Transverse colon (tissue), 4 donors: ENCODE measurements at regions not wholly inside any gene's neighbourhood (a gene's known extent, or its start where the extent isn't known, plus 50 kb on each side); places are given as distances from the start of the nearest gene placed in this dataset.

Source experiments
- DNase-seq: peaks from one replicate; pipeline ENCODE4 v3.0.0-alpha.2; 2019
- H3K27ac ChIP-seq, 4 donors: fragments of 200-600 bp; sonication (generic); 2 replicates each; pipeline ENCODE4 v1.5.1; 2016 to 2018; ENCODE audit warnings: inconsistent platforms in 4 of 4
- H3K27me3 ChIP-seq: fragments of 200-600 bp; sonication (generic); 2 replicates; pipeline ENCODE4 v1.5.1; 2017; ENCODE audit warnings: inconsistent platforms
- H3K36me3 ChIP-seq, 4 donors: fragments of 200-600 bp; sonication (generic); 2 replicates each; pipeline ENCODE4 v1.5.1; 2017 to 2019; ENCODE audit warnings: inconsistent platforms in 4 of 4
- H3K4me1 ChIP-seq, 4 donors: fragments of 200-600 bp; sonication (generic); 2 replicates each; pipeline ENCODE4 v1.5.1; 2017 to 2020; ENCODE audit warnings: inconsistent platforms in 4 of 4
- H3K4me3 ChIP-seq, 4 donors: fragments of 200-600 bp; sonication (generic); 1 replicate in 1 of 4; 2 replicates in 3 of 4; pipeline versions ENCODE4 v1.5.1 to v1.6.1; 2017 to 2019; ENCODE audit warnings: inconsistent platforms in 4 of 4
- H3K9me3 ChIP-seq, 2 donors: fragments of 200-600 bp; sonication (generic); 2 replicates each; pipeline ENCODE4 v1.5.1; 2017 to 2019; ENCODE audit warnings: inconsistent platforms in 2 of 2
- EP300 ChIP-seq: sonication (generic); formaldehyde crosslinking; IDR thresholded peaks from one replicate; pipeline ENCODE4 v1.6.1; 2017; ENCODE audit warnings: antibody characterized with exemption, low read depth
- POLR2A ChIP-seq: fragments of 450-650 bp; IDR thresholded peaks from one replicate; pipeline ENCODE4 v1.6.1; 2016; ENCODE audit warnings: antibody characterized with exemption, mild to moderate bottlenecking, moderate library complexity
- POLR2AphosphoS5 ChIP-seq, 3 donors: sonication (generic); formaldehyde crosslinking; IDR thresholded peaks; one replicate each; pipeline ENCODE4 v1.6.1; 2016; ENCODE audit warnings: antibody characterized with exemption in 3 of 3
- WGBS, 2 donors: methylation state at CpG; one replicate each; pipeline ENCODE4 v1.1.5; 2018; ENCODE audit warnings: low coverage in 1 of 2; 5-methylcytosine and 5-hydroxymethylcytosine counted together
- in situ Hi-C, 4 donors: fragments of 200-750 bp; cut with MboI; loops; one replicate each; pipeline versions ENCODE4 v1.15.0 to v1.15.1; 2017; ENCODE audit warnings: low sequenced_read_pairs in 3 of 4, low pct_ligation_motif_present in 1 of 4, low pct_unique_long_range_greater_than_20kb in 1 of 4
- intact Hi-C: fragments of 100-400 bp; cut with DNase I; formaldehyde crosslinking; loops from one replicate; pipeline ENCODE4 v1.15.1; 2023; ENCODE audit warnings: low total_unique reads
- TF ChIP-seq, protein P1 (sequence below), 5 experiments: fragments of 200-600 bp in 3 of 5; fragments of 450-650 bp in 2 of 5; sonication (generic) in 3 of 5; IDR thresholded peaks; 1 replicate in 2 of 5; 2 replicates in 3 of 5; pipeline ENCODE4 v1.5.1; 2016 to 2017; ENCODE audit warnings: antibody characterized with exemption in 5 of 5, inconsistent platforms in 3 of 5, mild to moderate bottlenecking in 2 of 5, moderate library complexity in 1 of 5

DNA sequence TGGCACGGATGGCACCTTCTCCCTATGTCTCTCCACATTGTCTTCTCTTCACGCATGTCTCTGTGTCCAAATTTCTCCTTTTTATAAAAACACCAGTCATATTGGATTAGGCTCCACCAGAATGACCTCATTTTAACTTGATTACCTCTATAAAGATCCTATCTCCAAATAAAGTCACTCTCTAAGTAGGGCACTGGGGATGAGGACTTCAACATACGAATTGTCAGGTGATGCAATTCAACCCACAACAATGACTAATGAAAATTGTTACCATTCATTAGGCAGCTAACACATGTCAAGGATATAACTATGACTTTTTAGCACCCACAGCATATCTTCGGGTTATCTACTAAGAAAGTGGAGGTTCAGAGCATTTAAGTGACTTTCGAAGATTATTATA lies 55.5 kb upstream of the USP47 start:
- 82 to 85% methylated on average over 3 to 5 of the region's 5 CpGs for whole genome bisulfite sequencing, 2 donors
- H3K27ac ChIP-seq = no peak overlapping the region
- intact Hi-C loops (loop anchor here (5.0 to 10.0 kb wide), 5 partner anchors 161 to 994 kb away; partner anchors contain the start of gene GALNT18), in situ Hi-C loops (loop anchor here (5.0 to 25.0 kb wide), 8 partner anchors 501 to 1001 kb away; no protein-coding TSS in a partner anchor)
- no peak overlapping the region for H3K4me3 ChIP-seq
- H3K36me3 ChIP-seq = no peaks in the 10 kb centered on the region
- H3K9me3 ChIP-seq = no peaks in the 10 kb centered on the region
- TF ChIP-seq EP300 = no peak
- TF ChIP-seq, protein P1, sequence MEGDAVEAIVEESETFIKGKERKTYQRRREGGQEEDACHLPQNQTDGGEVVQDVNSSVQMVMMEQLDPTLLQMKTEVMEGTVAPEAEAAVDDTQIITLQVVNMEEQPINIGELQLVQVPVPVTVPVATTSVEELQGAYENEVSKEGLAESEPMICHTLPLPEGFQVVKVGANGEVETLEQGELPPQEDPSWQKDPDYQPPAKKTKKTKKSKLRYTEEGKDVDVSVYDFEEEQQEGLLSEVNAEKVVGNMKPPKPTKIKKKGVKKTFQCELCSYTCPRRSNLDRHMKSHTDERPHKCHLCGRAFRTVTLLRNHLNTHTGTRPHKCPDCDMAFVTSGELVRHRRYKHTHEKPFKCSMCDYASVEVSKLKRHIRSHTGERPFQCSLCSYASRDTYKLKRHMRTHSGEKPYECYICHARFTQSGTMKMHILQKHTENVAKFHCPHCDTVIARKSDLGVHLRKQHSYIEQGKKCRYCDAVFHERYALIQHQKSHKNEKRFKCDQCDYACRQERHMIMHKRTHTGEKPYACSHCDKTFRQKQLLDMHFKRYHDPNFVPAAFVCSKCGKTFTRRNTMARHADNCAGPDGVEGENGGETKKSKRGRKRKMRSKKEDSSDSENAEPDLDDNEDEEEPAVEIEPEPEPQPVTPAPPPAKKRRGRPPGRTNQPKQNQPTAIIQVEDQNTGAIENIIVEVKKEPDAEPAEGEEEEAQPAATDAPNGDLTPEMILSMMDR (IDR thresholded peaks at IDR 0.05) = no peak
- no peak for TF ChIP-seq POLR2AphosphoS5 (IDR thresholded peaks at IDR 0.05)
- TF ChIP-seq POLR2A = no peak
- no peaks in the 10 kb centered on the region for H3K27me3 ChIP-seq
- H3K4me1 ChIP-seq = no peaks in the 10 kb centered on the region
- DNase-seq = no peak

DNA sequence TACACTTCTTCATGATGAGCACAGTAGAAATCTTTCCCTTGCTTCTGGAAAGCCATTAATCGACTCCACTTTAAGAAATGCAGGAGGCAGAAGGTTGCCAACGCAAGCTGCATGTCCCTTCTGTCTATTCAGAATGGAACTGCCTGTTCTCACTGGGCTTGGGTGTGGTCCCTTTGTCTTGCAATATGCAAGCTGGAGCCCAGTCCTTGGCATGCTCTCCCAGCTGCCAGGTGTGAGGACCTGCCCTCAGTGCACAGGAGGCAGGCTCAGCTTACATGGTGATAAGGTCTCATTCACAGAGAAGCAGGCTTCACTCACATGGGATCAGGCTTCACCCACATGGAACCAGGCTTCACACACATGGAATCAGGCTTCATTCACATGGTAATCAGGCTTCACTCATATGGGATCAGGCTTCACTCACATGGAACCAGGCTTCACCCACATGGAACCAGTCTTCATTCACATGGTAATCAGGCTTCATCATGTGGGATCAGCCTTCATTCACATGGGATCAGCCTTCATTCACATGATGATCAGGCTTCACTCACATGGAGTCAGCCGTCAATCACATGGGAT lies 59.2 kb upstream of the USP47 start:
- in situ Hi-C loops = loop anchor here (10.0 to 25.0 kb wide), 6 partner anchors 505 to 998 kb away; no protein-coding TSS in a partner anchor
- Histone ChIP-seq H3K4me1 (no peaks in the 10 kb centered on the region), H3K27ac (no peak overlapping the region), H3K4me3 (no peak overlapping the region), H3K36me3 (no peaks in the 10 kb centered on the region), H3K9me3 (no peaks in the 10 kb centered on the region), H3K27me3 (peaks cover 6% of the 10 kb centered on the region)
- TF ChIP-seq, protein P1 (IDR thresholded peaks at IDR 0.05) = no peak
- TF ChIP-seq POLR2A (no peak), POLR2AphosphoS5 (IDR thresholded peaks at IDR 0.05) (no peak), EP300 (no peak)
- peak; percentile 49 for DNase-seq
- intact Hi-C loops = loop anchor here (10.0 kb wide), 1 partner anchor 158 kb away; the partner anchor contains the start of gene GALNT18
- 60 to 61% methylated on average over 1 to 3 of the region's 3 CpGs for WGBS, 2 donors

DNA sequence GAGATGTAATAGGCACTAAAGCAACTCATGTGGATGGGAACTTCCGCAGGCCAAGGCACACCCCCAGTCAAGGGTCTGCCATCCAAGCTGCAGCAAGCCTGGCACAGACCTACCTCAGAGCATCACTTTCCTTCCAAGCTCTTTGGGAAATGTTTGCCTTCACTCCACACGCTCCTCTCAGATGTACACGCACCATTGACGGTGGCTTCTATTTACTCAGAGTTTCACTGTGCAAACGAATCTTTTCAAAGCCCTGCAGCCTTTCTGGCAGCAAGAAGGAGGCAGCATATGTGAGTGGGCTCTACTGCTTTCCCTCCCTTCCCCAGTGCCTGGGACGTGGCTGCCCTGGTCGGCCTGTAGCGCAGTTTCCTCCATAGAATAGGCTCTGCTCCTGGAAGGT lies 60.9 kb upstream of the USP47 start:
- Histone ChIP-seq H3K27me3 (peaks cover 6% of the 10 kb centered on the region), H3K27ac (no peak overlapping the region), H3K4me3 (no peak overlapping the region), H3K9me3 (no peaks in the 10 kb centered on the region), H3K4me1 (no peaks in the 10 kb centered on the region), H3K36me3 (no peaks in the 10 kb centered on the region)
- DNase-seq = no peak
- intact Hi-C loops (loop anchor here (10.0 kb wide), 1 partner anchor 156 kb away; the partner anchor contains the start of gene GALNT18), in situ Hi-C loops (loop anchor here (10.0 to 25.0 kb wide), 6 partner anchors 506 to 996 kb away; no protein-coding TSS in a partner anchor)
- WGBS, 2 donors = 75 to 77% methylated on average over 4 to 8 of the region's 8 CpGs
- no peak for TF ChIP-seq POLR2A
- TF ChIP-seq, protein P1 (IDR thresholded peaks at IDR 0.05) = no peak

DNA sequence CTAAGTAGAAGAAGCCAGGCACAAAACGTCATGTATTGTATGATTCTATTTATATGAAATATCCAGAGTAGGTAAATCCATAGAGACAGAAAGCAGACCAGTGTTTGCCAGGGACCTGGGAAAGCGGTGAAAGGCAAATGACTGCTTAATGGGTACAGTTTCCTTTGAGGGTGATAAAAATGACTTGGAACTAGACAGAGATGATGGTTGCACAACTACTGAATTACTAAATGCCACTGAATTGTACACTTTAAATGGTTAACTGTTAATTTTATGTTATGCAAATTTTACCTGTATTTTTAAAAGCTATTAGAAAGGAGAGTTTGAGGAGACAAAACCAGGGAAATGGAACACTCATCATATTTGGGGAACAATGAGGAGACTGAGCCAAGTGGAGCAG lies 61.8 kb upstream of the USP47 start:
- intact Hi-C loops = loop anchor here (10.0 kb wide), 1 partner anchor 155 kb away; the partner anchor contains the start of gene GALNT18
- WGBS, 2 donors = 62 to 84% methylated on average over 2 of the region's 2 CpGs
- H3K4me1 ChIP-seq = no peaks in the 10 kb centered on the region
- DNase-seq = no peak
- H3K4me3 ChIP-seq = no peak overlapping the region
- in situ Hi-C loops = loop anchor here (10.0 to 25.0 kb wide), 6 partner anchors 507 to 995 kb away; no protein-coding TSS in a partner anchor
- H3K36me3 ChIP-seq = no peaks in the 10 kb centered on the region
- H3K27me3 ChIP-seq = peaks cover 6% of the 10 kb centered on the region
- TF ChIP-seq, protein P1 (IDR thresholded peaks at IDR 0.05) = no peak
- TF ChIP-seq EP300 (no peak), POLR2A (no peak), POLR2AphosphoS5 (IDR thresholded peaks at IDR 0.05) (no peak)
- H3K9me3 ChIP-seq = no peaks in the 10 kb centered on the region
- H3K27ac ChIP-seq = no peak overlapping the region
